Transverse colon (tissue), 4 donors: ENCODE measurements at regions not wholly inside any gene's neighbourhood (a gene's known extent, or its start where the extent isn't known, plus 50 kb on each side); places are given as distances from the start of the nearest gene placed in this dataset.

Source experiments
- DNase-seq: peaks from one replicate; pipeline ENCODE4 v3.0.0-alpha.2; 2019
- H3K27ac ChIP-seq, 4 donors: fragments of 200-600 bp; sonication (generic); 2 replicates each; pipeline ENCODE4 v1.5.1; 2016 to 2018; ENCODE audit warnings: inconsistent platforms in 4 of 4
- H3K27me3 ChIP-seq: fragments of 200-600 bp; sonication (generic); 2 replicates; pipeline ENCODE4 v1.5.1; 2017; ENCODE audit warnings: inconsistent platforms
- H3K36me3 ChIP-seq, 4 donors: fragments of 200-600 bp; sonication (generic); 2 replicates each; pipeline ENCODE4 v1.5.1; 2017 to 2019; ENCODE audit warnings: inconsistent platforms in 4 of 4
- H3K4me1 ChIP-seq, 4 donors: fragments of 200-600 bp; sonication (generic); 2 replicates each; pipeline ENCODE4 v1.5.1; 2017 to 2020; ENCODE audit warnings: inconsistent platforms in 4 of 4
- H3K4me3 ChIP-seq, 4 donors: fragments of 200-600 bp; sonication (generic); 1 replicate in 1 of 4; 2 replicates in 3 of 4; pipeline versions ENCODE4 v1.5.1 to v1.6.1; 2017 to 2019; ENCODE audit warnings: inconsistent platforms in 4 of 4
- H3K9me3 ChIP-seq, 2 donors: fragments of 200-600 bp; sonication (generic); 2 replicates each; pipeline ENCODE4 v1.5.1; 2017 to 2019; ENCODE audit warnings: inconsistent platforms in 2 of 2
- CTCF ChIP-seq, 5 experiments: fragments of 200-600 bp in 3 of 5; fragments of 450-650 bp in 2 of 5; sonication (generic) in 3 of 5; IDR thresholded peaks; 1 replicate in 2 of 5; 2 replicates in 3 of 5; pipeline ENCODE4 v1.5.1; 2016 to 2017; ENCODE audit warnings: antibody characterized with exemption in 5 of 5, inconsistent platforms in 3 of 5, mild to moderate bottlenecking in 2 of 5, moderate library complexity in 1 of 5
- EP300 ChIP-seq: sonication (generic); formaldehyde crosslinking; IDR thresholded peaks from one replicate; pipeline ENCODE4 v1.6.1; 2017; ENCODE audit warnings: antibody characterized with exemption, low read depth
- POLR2A ChIP-seq: fragments of 450-650 bp; IDR thresholded peaks from one replicate; pipeline ENCODE4 v1.6.1; 2016; ENCODE audit warnings: antibody characterized with exemption, mild to moderate bottlenecking, moderate library complexity
- POLR2AphosphoS5 ChIP-seq, 3 donors: sonication (generic); formaldehyde crosslinking; IDR thresholded peaks; one replicate each; pipeline ENCODE4 v1.6.1; 2016; ENCODE audit warnings: antibody characterized with exemption in 3 of 3
- WGBS, 2 donors: methylation state at CpG; one replicate each; pipeline ENCODE4 v1.1.5; 2018; ENCODE audit warnings: low coverage in 1 of 2; 5-methylcytosine and 5-hydroxymethylcytosine counted together
- in situ Hi-C, 4 donors: fragments of 200-750 bp; cut with MboI; loops; one replicate each; pipeline versions ENCODE4 v1.15.0 to v1.15.1; 2017; ENCODE audit warnings: low sequenced_read_pairs in 3 of 4, low pct_ligation_motif_present in 1 of 4, low pct_unique_long_range_greater_than_20kb in 1 of 4
- intact Hi-C: fragments of 100-400 bp; cut with DNase I; formaldehyde crosslinking; loops from one replicate; pipeline ENCODE4 v1.15.1; 2023; ENCODE audit warnings: low total_unique reads

DNA sequence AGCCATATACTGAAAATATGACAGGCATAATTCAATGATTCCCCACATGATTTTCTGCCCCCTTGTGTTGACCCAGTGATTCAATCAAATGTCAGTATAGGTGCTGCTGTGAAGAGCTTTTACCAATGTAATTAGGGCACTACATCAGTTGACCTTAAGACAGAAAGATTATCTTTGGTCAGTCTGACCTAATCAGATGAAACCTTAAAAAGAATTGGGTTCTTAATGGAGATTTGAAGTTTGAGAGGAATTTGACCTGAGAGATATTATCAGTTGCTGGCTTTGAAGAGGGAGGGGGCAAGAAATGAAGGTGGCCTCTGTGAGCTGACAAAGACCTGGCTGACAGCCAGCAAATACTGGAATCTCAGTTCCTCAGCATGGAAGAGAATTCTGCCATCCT, 358.7 kb upstream of the CA10 start:
- DNase-seq: no peak
- H3K4me1 ChIP-seq: no peaks in the 10 kb centered on the region
- no peak overlapping the region for H3K27ac ChIP-seq
- H3K36me3 ChIP-seq: no peaks in the 10 kb centered on the region
- H3K4me3 ChIP-seq: no peak overlapping the region
- TF ChIP-seq POLR2AphosphoS5 (IDR thresholded peaks at IDR 0.05): no peak
- TF ChIP-seq POLR2A: no peak
- TF ChIP-seq CTCF (IDR thresholded peaks at IDR 0.05): no peak
- no peak for TF ChIP-seq EP300
- in situ Hi-C loops: no loop called here
- H3K9me3 ChIP-seq: no peaks in the 10 kb centered on the region
- intact Hi-C loops: loop anchor here (5.0 kb wide), 1 partner anchor 35 kb away; no protein-coding TSS in a partner anchor
- no peaks in the 10 kb centered on the region for H3K27me3 ChIP-seq

DNA sequence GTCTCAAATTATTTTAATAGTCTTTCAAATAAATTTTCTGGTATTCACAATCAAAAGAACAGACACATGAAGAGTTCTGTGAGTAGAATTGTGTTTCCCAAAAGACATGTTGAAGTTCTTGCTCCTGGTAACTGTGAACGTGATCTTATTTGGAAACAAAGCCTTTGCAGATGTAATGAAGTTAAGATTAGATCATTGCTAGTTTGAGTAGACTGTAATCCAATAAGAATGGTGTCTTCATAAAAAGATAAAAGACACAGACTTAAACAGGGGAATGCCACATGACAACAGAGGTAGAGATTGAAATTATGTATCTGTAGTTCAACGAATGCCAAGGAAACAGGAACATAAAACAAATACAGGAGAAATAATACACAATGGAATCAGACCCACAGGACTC, 357.4 kb upstream of the CA10 start:
- no peaks in the 10 kb centered on the region for H3K9me3 ChIP-seq
- no peaks in the 10 kb centered on the region for H3K36me3 ChIP-seq
- H3K4me1 ChIP-seq: no peaks in the 10 kb centered on the region
- intact Hi-C loops: loop anchor here (5.0 kb wide), 1 partner anchor 34 kb away; no protein-coding TSS in a partner anchor
- TF ChIP-seq EP300 (no peak), POLR2AphosphoS5 (IDR thresholded peaks at IDR 0.05) (no peak), POLR2A (no peak), CTCF (IDR thresholded peaks at IDR 0.05) (no peak)
- in situ Hi-C loops: no loop called here
- H3K27ac ChIP-seq: no peak overlapping the region
- no peak for DNase-seq
- 65 to 76% methylated on average over 2 of the region's 2 CpGs for WGBS, 2 donors
- H3K27me3 ChIP-seq: no peaks in the 10 kb centered on the region
- no peak overlapping the region for H3K4me3 ChIP-seq

DNA sequence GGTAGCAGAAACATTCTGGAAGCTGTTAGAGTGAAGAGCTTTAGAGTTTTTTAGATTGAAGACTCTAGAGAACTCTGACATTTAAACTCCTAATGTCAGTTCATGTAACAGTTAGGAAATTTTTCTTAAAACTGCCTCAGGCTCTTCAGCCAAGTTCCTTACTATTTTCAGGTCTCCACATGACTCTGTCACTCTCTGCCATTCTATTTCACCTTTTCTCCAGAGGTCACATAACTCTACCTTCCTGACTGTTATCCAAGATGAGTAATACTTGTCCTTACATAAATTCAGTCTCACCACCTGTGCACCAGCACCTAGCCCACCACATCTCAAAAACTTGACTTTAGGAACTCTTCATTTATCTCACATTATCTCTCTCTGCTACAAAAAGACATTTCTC, 347.1 kb upstream of the CA10 start:
- intact Hi-C loops: no loop called here
- in situ Hi-C loops: no loop called here
- DNase-seq: no peak
- H3K4me1 ChIP-seq: no peaks in the 10 kb centered on the region
- no peak overlapping the region for H3K4me3 ChIP-seq
- no peak overlapping the region for H3K27ac ChIP-seq
- TF ChIP-seq POLR2AphosphoS5 (IDR thresholded peaks at IDR 0.05) (no peak), CTCF (IDR thresholded peaks at IDR 0.05) (no peak), EP300 (no peak), POLR2A (no peak)
- no peaks in the 10 kb centered on the region for H3K36me3 ChIP-seq
- H3K9me3 ChIP-seq: no peaks in the 10 kb centered on the region
- no peaks in the 10 kb centered on the region for H3K27me3 ChIP-seq

DNA sequence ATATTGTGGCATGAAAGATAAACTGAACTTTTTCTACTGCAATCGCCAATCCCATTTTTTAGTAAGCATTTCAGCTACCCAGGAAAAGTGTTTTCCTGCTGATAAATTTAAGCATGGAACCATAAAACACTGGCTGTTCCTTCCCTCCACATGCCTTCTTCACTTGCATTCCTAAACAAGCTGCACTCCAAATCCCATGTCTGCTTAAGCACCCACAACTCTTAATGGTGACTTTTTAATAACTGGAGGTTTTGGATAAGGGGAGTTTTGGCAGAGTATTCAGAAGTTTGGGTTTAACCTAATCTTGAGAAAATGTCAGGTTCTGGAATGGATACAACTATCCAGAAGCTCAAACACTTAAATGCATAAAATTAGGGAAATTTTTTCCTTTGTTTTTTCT, 345.6 kb upstream of the CA10 start:
- no peaks in the 10 kb centered on the region for H3K27me3 ChIP-seq
- TF ChIP-seq POLR2AphosphoS5 (IDR thresholded peaks at IDR 0.05) (no peak), CTCF (IDR thresholded peaks at IDR 0.05) (no peak), EP300 (no peak), POLR2A (no peak)
- intact Hi-C loops: no loop called here
- in situ Hi-C loops: no loop called here
- 59 to 63% methylated on average over 1 of the region's 1 CpG for WGBS, 2 donors
- no peaks in the 10 kb centered on the region for H3K36me3 ChIP-seq
- no peaks in the 10 kb centered on the region for H3K9me3 ChIP-seq
- H3K4me1 ChIP-seq: no peaks in the 10 kb centered on the region
- no peak overlapping the region for H3K4me3 ChIP-seq
- no peak overlapping the region for H3K27ac ChIP-seq
- no peak for DNase-seq
